HCT116 (cell line): ENCODE measurements at regions not wholly inside any gene's neighbourhood (a gene's known extent, or its start where the extent isn't known, plus 50 kb on each side); places are given as distances from the start of the nearest gene placed in this dataset.

Source experiments
- CTCF ChIP-seq, 3 experiments: fragments of 200-600 bp in 1 of 3; sonication (generic) in 1 of 3; IDR thresholded peaks in 2 of 3; conservative IDR thresholded peaks in 1 of 3; 2 replicates each; pipeline ENCODE4 v1.5.1; 2012 to 2017; ENCODE audit warnings: low read depth in 2 of 3, low read length in 2 of 3, antibody characterized with exemption in 1 of 3, borderline replicate concordance in 1 of 3, control low read depth in 1 of 3, mild to moderate bottlenecking in 1 of 3, mixed read lengths in 1 of 3, mixed run types in 1 of 3, moderate library complexity in 1 of 3; ENCODE audit not compliant: insufficient read depth in 1 of 3
- EGR1 ChIP-seq: IDR thresholded peaks from 2 replicates; pipeline ENCODE4 v1.6.1; 2012; ENCODE audit warnings: low read depth
- EZH2 ChIP-seq: fragments of 200-600 bp; sonication (generic); IDR thresholded peaks from 2 replicates; pipeline ENCODE4 v1.6.1; 2017; ENCODE audit warnings: antibody characterized with exemption, mixed run types
- EZH2phosphoT487 ChIP-seq: fragments of 200-600 bp; IDR thresholded peaks from 2 replicates; pipeline ENCODE4 v1.6.1; 2018; ENCODE audit warnings: antibody characterized with exemption, borderline replicate concordance
- FOSL1 ChIP-seq: IDR thresholded peaks from 2 replicates; pipeline ENCODE4 v1.6.1; 2012; ENCODE audit warnings: low read depth
- POLR2A ChIP-seq: IDR thresholded peaks from 2 replicates; pipeline ENCODE4 v1.7.0; 2011; ENCODE audit warnings: borderline replicate concordance; ENCODE audit not compliant: insufficient read depth, insufficient read length; ENCODE audit errors: extremely low read depth
- RAD21 ChIP-seq: IDR thresholded peaks from 2 replicates; pipeline ENCODE4 v1.6.1; 2012; ENCODE audit warnings: low read depth, mild to moderate bottlenecking
- REST ChIP-seq: IDR thresholded peaks from 2 replicates; pipeline ENCODE4 v1.6.1; 2012; ENCODE audit warnings: low read depth
- SP1 ChIP-seq: IDR thresholded peaks from 2 replicates; pipeline ENCODE4 v1.6.1; 2012; ENCODE audit warnings: low read depth
- SRF ChIP-seq: IDR thresholded peaks from 2 replicates; pipeline ENCODE4 v1.6.1; 2012; ENCODE audit warnings: low read depth
- ZBTB33 ChIP-seq: IDR thresholded peaks from 2 replicates; pipeline ENCODE4 v1.6.1; 2011; ENCODE audit warnings: mild to moderate bottlenecking, low read length, moderate library complexity; ENCODE audit not compliant: insufficient replicate concordance; ENCODE audit errors: extremely low read depth

- no peak for TF ChIP-seq CTCF (IDR thresholded peaks at IDR 0.05 in 2 of 3, conservative IDR thresholded peaks at IDR 0.05 in 1 of 3; ENCODE audit: borderline replicate concordance in 1 of 3, insufficient read depth in 1 of 3, low read depth in 2 of 3, low read length in 2 of 3)
- TF ChIP-seq ZBTB33, result no peak
- TF ChIP-seq RAD21, result no peak
- TF ChIP-seq FOSL1, result no peak
- TF ChIP-seq EZH2phosphoT487, result no peak
- no peak for TF ChIP-seq REST
- no peak for TF ChIP-seq SRF
- no peak for TF ChIP-seq POLR2A
- no peak for TF ChIP-seq EZH2
- no peak for TF ChIP-seq EGR1
- TF ChIP-seq SP1, result no peak
Observed at GRCh38 chr13:78176880-78177279, 258.2 kb upstream of the EDNRB start.
